Islet of Langerhans (tissue), 1 donor: ENCODE measurements at regions not wholly inside any gene's neighbourhood (a gene's known extent, or its start where the extent isn't known, plus 50 kb on each side); places are given as distances from the start of the nearest gene placed in this dataset.

Source experiments
- FAIRE-seq: peaks from one replicate; lab custom pipeline; 2011; peaks lifted over from hg19 to GRCh38; lab: Jason Lieb, UNC

- FAIRE-seq: no peak
These were observed 335.0 kb downstream of the TGFB2 start for GRCh38 chr1:218679988-218680748.

GRCh38 chr1:218683242-218683641, 338.1 kb downstream of the TGFB2 start:
- FAIRE-seq: no peak

GRCh38 chr1:218686258-218686657, 341.1 kb downstream of the TGFB2 start:
- no peak for FAIRE-seq

DNA sequence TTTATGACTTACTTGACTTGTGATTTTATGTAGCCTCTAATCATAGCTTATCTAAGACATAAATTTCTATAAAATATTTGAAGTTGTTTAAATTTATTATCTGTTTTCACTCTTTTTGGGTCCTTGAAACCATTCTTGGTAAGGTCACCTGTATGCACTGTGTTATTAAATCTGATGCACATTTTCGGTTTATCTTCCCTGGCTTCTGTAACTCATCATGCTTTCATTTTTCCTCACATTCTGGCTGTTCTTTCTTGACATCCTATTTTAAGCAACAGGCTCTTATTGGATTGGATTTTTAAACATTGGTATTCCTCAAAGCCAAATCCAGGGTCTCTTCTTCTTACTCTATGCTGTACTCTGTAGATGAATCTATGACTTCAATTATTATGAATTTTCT, 341.6 kb downstream of the TGFB2 start:
- no peak for FAIRE-seq

GRCh38 chr1:218692808-218693207, 347.7 kb downstream of the TGFB2 start:
- FAIRE-seq: no peak

GRCh38 chr1:218693599-218693998, 348.5 kb downstream of the TGFB2 start:
- FAIRE-seq: no peak

- FAIRE-seq: no peak
These were observed 348.9 kb downstream of the TGFB2 start for GRCh38 chr1:218694085-218694484.

- no peak for FAIRE-seq
These were observed 349.5 kb downstream of the TGFB2 start for GRCh38 chr1:218694636-218695035.

GRCh38 chr1:218695525-218695924, 350.4 kb downstream of the TGFB2 start:
- FAIRE-seq: no peak

DNA sequence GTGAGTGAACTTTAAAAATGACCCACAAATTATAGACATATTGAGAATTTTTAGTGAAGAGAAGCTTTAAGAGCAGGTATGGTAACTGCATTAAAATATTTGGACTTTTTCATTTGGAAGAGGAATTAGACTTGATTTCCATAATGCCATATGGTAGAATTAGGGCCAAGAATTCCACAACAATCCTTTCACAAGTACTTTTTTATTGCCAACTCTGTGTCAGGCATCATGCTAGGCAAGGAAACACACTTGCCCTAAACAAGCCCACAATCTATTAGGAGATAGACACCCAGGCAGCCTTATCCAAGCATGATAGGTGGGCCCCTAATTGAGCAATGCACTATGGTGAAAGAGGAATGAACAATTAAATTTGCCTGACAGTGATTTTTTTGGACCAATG, 353.0 kb downstream of the TGFB2 start:
- FAIRE-seq: no peak

DNA sequence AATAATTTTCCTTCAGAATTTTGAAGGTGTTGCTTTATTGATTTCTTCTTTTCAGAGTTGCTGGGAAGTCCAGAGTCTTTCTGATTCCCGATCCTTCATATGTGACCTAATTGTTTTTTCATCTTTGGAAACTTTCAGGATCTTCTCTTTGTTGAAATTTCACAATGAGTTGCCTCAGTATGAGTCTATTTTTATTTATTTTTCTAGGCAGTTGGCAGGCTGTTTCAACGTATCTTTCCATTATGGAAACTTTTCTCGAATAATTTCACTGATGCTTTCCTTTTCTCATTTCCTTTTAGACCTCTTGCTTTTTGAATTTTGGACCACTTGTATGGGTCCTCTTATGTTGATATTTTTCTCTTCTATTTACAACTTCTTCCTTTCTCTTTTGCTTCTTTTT, 354.3 kb downstream of the TGFB2 start:
- no peak for FAIRE-seq

DNA sequence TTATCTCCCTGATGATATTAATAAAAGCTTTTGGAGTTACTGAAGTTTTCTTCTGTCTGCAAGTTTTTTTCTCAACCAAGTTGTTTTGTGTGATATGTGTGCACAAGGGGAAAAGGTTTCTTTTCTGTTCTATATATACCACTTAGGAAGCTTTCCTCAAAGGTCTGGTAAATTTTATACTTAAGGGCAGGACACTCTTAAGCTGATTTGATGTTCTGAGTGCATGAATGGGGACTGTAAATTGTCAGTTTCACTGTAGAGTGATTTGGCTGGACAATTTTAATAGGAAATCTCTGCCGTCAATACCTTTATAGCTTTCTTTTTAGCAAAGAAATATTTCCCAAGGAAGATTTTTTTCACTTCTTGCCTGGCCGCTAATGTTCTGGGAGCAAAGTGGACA, 354.7 kb downstream of the TGFB2 start:
- no peak for FAIRE-seq

DNA sequence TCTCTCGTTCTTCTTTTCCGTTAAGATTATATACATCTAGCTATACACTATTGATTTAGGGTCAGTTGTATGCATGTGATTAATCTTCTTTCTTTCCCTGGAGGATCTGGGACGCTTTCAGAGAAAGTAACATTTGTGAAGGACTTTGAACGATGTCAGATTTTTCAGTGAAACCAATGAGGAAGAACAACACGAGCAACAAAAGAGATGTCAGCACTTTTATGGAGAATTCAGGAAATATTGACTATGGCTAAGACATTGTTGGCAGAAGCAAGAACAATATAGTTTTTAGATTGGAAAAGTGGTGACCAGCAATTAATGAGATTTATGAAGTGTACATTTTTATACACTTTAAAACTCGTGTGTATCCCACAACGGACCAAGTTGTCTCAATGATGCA, 355.5 kb downstream of the TGFB2 start:
- no peak for FAIRE-seq

DNA sequence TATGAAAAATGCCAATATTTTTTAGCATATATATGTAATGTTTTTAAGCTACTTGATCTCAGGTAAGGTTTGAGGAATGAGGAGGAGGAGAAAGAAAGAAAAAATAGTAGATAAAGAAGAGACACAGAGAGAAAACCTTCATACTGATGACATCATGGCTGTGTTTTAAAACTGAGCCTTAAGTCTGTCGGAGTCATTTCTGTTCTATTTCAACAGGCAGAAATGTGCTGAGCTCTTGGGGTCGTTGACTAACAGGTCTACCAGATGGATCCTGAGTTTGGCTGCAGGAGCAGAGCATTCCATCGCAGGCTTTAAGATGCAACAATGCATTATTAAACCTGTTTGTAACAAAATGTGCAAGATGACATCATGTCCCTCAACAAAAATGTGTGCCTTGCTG, 356.0 kb downstream of the TGFB2 start:
- FAIRE-seq: no peak

GRCh38 chr1:218702775-218703174, 357.6 kb downstream of the TGFB2 start:
- FAIRE-seq: no peak

DNA sequence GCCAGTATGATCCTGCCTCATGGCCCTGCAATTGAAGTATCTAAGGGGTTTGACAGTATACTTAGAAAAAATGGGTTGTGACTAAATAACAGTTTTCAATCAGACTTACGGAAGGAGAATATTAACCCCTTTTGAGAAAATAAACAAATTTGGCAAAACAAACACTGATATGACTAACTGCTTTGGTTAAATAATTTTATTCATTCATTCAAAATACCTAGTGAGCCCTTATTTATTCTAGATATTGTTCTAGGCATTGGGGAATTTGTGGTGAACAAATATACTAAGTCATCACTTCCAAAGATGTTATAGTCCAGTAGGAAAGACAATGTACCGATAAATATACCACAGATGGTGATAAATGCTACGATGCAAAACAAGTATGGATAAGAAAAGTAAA, 358.7 kb downstream of the TGFB2 start:
- no peak for FAIRE-seq

DNA sequence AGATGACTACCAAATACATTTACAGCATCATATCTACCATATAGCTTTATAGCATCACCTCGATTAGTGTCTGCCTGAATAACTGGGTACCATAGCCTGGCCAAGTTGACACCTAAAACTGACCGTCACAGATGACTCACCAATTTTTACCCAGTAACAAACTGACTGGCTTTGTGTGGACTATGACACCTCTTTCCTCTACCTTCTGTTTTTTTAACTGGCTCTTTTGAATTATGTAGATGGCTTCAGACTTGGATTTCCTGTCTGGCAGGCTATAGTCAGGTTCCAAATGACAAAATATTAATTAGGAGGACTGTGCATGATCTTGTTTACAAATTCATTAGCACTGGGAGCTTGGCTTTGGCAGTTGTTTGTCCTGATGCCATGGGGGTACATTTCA, 360.3 kb downstream of the TGFB2 start:
- no peak for FAIRE-seq

DNA sequence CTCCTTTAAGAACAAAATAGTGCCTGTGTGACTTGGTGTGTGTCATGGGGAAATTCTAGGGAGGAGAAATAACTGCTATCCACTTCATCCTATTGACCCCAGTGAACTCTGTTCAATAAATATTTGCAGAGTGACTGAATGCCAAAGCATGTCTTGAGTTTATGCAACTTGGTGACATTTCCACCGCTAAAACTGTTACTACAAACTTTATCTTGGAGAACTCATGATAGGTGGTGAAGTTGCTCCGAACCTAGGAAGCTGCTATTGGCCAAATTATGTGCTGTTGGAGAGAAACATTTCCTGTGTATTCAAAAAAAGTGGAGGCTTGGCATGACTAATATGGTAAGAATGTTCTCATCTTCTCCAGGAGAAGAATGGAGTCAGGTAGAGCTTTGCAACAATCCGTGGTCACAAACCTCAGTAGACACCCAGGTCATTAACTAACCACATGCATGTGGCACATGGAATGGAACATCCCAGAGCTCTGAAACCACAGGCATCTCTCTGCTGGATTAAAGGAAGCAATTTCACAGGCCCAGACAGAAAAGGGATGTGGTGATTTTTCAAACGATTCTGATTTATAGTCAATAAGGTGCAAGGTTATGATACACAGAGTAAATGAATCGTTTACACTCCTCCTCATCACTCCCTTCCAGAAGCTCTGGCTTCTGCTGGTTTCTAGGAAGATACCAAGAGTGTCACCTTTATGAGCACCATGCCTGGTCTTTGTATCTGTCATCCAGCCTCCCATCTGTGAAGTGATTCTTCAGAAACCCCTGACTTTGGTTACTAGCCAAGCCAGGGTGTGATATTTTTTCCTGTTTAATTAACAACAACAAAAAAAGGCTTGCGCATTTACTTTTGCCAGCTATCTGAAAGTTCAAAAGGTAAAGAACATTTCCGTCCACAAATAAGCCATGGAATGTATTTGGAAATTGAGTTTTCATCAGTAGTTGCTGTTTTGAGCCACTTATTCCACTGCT, 361.1 kb downstream of the TGFB2 start:
- no peak for FAIRE-seq

DNA sequence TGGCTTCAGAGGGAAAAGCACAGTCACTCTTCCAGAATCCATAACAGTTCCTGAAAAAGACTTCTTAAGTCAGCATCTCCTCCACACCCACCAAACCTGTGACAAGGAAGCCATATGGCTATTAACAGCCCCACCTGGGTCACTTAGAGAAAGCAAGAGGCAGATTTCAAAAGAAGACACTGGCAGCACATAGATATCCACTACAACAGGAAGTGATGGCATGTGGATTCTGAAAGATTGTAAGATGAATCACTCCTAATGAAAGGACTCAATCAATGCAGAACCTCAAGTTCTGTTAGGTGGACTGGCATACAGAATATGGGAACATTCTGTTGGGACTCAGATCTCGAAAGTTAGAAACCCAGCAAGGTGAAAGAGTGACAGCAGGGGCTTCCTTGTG, 365.9 kb downstream of the TGFB2 start:
- no peak for FAIRE-seq

- FAIRE-seq: no peak
These were observed 366.9 kb downstream of the TGFB2 start for GRCh38 chr1:218711884-218712674.

- FAIRE-seq: no peak
These were observed 367.5 kb downstream of the TGFB2 start for GRCh38 chr1:218712677-218713076.

- no peak for FAIRE-seq
These were observed 371.0 kb downstream of the TGFB2 start for GRCh38 chr1:218715961-218716669.
